HG03196 (cell line): ENCODE measurements at regions not wholly inside any gene's neighbourhood (a gene's known extent, or its start where the extent isn't known, plus 50 kb on each side); places are given as distances from the start of the nearest gene placed in this dataset.

Experiments
- ATAC-seq: cut with Tn5 transposase; IDR thresholded peaks from one replicate; pipeline ENCODE4 v1.9.1; 2021; ENCODE audit not compliant: unreplicated experiment

DNA sequence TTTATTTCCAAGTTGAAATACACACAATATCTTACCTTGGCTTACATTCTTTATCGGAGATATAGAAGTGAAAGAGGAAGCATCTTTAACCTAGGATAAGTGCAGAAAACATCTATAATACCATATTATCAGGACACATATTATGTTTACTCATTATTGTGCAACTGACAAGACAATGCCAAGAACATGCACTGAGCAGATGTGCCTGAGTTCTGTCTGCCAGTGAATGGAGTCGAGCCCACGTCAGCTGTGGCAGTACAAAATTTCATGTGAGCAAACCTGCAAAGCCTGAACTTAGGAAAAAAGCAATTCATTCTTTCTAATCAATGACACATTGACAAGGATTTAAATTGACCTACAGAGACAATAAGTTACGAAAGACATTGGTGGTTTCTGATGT is 154.4 kb downstream of the AXIN2 start:
- no peak for ATAC-seq

- no peak for ATAC-seq
These were observed 154.9 kb downstream of the AXIN2 start for GRCh38 chr17:65406552-65406951.

DNA sequence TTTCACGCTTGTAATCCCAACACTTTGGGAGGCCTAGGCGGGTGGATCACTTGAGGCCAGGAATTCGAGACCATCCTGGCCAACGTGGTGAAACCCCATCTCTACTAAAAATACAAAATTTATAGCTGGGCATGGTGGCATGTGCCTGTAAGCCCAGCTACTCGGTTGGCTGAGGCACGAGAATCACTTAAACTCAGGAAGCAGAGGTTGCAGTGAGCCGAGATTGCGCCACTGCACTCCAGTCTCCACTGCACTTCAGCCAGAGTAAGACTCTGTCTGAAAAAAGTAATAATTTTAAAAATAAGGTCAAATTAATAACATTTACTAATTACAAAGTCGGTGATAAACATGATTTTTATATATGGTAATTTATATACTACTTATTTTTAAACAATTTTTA is 155.9 kb downstream of the AXIN2 start:
- no peak for ATAC-seq

GRCh38 chr17:65404761-65405160 is 156.7 kb downstream of the AXIN2 start:
- ATAC-seq = no peak

GRCh38 chr17:65403626-65404025 is 157.8 kb downstream of the AXIN2 start:
- ATAC-seq = no peak

GRCh38 chr17:65402513-65403496 is 158.6 kb downstream of the AXIN2 start:
- ATAC-seq = no peak

DNA sequence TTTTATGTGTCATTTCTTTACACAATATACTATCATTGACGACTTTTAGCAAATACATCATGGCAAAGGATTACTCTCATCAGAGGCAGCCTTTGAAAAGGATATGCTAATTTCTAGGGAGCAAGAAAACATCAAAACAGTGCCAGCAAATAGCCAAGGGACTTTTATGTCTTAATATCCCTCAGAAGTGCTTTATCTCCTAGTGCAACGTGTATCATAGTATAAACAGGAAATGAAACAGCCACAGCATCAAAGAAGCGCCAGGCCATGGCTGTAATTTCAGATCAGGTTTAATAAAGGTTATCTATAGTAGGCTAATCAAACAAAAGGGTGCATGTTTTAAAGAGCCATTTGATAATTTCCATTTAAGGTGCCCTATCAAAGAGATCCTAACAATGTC is 159.9 kb downstream of the AXIN2 start:
- no peak for ATAC-seq

DNA sequence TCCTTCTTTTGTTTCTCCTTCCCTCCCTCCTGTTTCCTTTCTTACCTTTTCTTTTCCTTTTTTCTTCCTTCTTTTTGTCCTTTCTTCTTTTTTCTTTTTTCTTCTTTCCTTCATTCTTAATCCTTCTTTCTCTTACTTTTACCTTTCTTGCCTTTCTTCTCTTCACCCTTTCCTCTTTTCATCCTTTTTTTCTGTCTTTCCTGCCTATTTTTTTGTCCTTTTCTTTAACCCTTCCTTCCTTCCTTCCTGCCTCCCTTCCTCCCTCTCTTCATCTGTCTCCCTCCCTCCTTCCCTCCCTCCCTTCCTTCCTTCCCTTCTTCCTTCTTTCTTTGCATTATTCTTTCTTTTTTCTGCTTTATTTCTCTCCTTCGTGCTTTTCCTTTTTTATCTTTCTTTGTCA is 160.7 kb downstream of the AXIN2 start:
- ATAC-seq = no peak

- no peak for ATAC-seq
These were observed 163.2 kb downstream of the AXIN2 start for GRCh38 chr17:65398040-65398787.

- no peak for ATAC-seq
These were observed 165.5 kb downstream of the AXIN2 start for GRCh38 chr17:65395924-65396323.

GRCh38 chr17:65394811-65395472 is 166.5 kb downstream of the AXIN2 start:
- ATAC-seq = no peak

- ATAC-seq = no peak
These were observed 167.9 kb downstream of the AXIN2 start for GRCh38 chr17:65393514-65393913.

GRCh38 chr17:65389949-65390348 is 171.5 kb downstream of the AXIN2 start:
- ATAC-seq = no peak

DNA sequence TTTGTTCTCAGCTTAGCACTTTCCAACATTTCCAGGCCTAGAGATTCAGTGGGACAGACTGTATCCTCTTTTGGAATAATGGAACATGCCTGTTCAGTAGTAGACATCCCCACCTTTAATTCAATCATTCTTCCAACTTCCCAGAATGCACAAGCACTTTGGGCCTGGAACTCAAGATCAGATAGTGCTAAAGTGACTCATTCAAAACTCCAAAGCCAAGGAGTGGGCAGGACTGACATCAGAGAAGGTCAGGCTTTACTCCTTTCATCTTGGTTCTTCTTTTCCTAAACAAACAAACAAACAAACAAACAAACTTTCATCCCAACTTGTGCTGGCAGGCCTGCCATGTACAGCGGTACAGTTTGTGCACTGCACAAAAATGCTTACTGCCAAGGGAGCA is 172.0 kb downstream of the AXIN2 start:
- ATAC-seq = no peak

DNA sequence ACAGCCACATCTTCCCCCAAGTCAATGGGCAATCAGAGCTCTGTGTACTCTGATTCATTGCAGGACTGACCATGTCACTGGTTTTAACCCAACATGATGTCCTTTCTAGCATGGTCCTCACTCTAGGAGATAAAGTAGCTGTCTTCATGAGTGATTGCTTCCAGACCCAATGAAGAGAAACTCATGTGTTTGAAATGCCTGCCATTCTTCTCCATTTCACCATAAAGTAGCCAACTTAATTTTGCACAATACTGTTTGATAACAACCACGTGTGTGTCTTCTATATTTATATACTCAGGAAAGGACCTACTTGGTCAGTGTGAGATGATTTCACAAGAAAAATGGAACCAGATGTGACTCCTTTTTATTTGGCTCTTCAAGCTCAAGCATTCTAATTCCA is 172.5 kb downstream of the AXIN2 start:
- no peak for ATAC-seq

- ATAC-seq = no peak
These were observed 174.1 kb downstream of the AXIN2 start for GRCh38 chr17:65387322-65387721.

- ATAC-seq = no peak
These were observed 175.7 kb downstream of the AXIN2 start for GRCh38 chr17:65385726-65386125.

DNA sequence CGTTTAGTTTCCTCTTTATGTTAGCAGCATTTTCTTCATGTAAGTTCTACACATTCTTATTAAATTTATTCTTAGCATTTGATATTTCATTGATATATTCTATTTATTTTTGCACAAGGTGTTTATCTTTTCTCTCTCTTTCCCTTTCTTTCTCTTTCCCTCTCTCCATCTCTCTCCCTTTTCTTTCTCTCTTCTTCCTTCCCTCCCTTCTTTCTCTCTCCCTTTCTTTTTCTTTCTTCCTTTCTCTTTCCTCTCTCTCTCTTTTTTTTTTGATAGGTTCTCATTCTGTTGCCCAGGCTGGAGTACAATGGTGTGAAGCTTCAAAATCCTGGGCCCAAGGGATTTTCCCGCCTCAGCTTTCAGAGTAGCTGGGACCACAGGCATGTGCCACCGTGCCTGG is 176.4 kb downstream of the AXIN2 start:
- no peak for ATAC-seq

DNA sequence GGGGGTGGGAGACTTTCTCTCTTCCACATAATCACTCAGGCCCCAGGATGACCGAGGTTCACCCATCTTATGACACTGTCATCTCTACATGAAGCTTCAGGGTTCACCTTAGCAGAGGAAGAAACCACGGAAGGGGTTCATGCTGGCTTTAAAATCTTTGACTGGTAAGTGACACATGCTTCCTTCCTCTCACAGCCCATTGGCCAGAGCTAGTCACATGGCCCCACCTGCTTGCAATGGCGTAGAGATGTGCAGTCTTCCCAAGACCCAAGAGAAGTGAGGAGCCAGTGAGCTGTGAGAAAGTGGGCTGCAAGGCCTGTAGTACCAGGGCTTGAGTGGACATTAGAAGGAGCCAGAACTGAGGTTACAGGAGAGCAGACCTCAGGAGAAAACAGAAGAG is 180.3 kb downstream of the AXIN2 start:
- no peak for ATAC-seq

DNA sequence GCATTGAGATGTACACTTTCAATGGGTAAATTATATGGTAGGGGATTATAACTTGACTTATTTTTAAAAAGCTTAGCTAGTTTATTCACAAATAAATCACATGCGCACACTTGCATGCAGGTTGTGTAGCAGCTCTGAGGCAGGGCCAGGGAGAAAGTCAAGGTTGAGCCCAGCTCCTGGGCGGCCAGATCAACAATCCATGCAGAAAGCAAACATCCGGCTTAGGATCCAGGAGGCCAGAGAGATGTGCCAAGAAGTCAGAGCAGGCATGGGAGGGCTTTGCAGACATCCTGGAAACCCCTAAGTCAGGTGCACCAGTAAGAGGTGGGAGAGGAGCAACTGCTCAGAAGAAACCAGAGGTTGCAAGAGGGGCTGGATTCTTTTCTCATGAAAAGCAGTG is 186.5 kb downstream of the AXIN2 start:
- ATAC-seq = no peak

GRCh38 chr17:65371702-65372101 is 189.7 kb downstream of the AXIN2 start:
- ATAC-seq = no peak
